Endothelial cell of umbilical vein (primary cell): ENCODE measurements at regions not wholly inside any gene's neighbourhood (a gene's known extent, or its start where the extent isn't known, plus 50 kb on each side); places are given as distances from the start of the nearest gene placed in this dataset.
A peak's percentile ranks its signal among the peaks of the same experiment; 100 is the strongest.

ENCODE experiments used
- BruUV-seq: library from RNA; stranded (reverse); fragments of 400-500 nt; replicated peaks from 2 replicates; lab custom pipeline; 2021; lab: Mats Ljungman, UMichigan
- CTCF ChIA-PET: fragments of 300-600, 350-600 bp; sonication (Branson Sonifier 250); formaldehyde crosslinking; loops from one replicate; lab custom pipeline; 2021; ENCODE audit warnings: antibody characterized with exemption, inconsistent platforms; lab: Charles Lee
- POLR2A ChIA-PET: fragments of 300-600, 350-600 bp; sonication (Branson Sonifier 250); formaldehyde crosslinking; loops from one replicate; lab custom pipeline; 2021; ENCODE audit warnings: antibody characterized with exemption, inconsistent platforms; lab: Charles Lee
- DNase-seq: peaks from one replicate; pipeline ENCODE4 v3.0.0-alpha.2; 2011; ENCODE audit warnings: low read depth, low spot score
- FAIRE-seq: peaks from 2 replicates; lab custom pipeline; 2011; peaks lifted over from hg19 to GRCh38; lab: Jason Lieb, UNC
- H2AFZ ChIP-seq: 2 replicates; pipeline ENCODE4 v1.6.0; 2012; ENCODE audit warnings: low read depth, low read length, control low read depth, inconsistent platforms
- H3K27ac ChIP-seq: 2 replicates; pipeline ENCODE4 v1.5.1; 2011; ENCODE audit warnings: low read depth, mild to moderate bottlenecking, control low read depth, low read length, moderate library complexity; ENCODE audit not compliant: insufficient read depth
- H3K27me3 ChIP-seq, 2 experiments: 2 replicates each; pipeline versions ENCODE4 v1.6.0 to v1.6.1; 2011; ENCODE audit warnings: low read length in 2 of 2, mixed read lengths in 1 of 2; ENCODE audit not compliant: control insufficient read depth in 2 of 2, insufficient read depth in 2 of 2
- H3K36me3 ChIP-seq, 2 experiments: 2 replicates in 1 of 2; 3 replicates in 1 of 2; pipeline ENCODE4 v1.5.1; 2011; ENCODE audit warnings: low read length in 2 of 2, mild to moderate bottlenecking in 1 of 2, moderate library complexity in 1 of 2; ENCODE audit not compliant: control insufficient read depth in 2 of 2, insufficient read depth in 2 of 2; ENCODE audit errors: extremely low read depth in 1 of 2
- H3K4me1 ChIP-seq: 3 replicates; pipeline ENCODE4 v1.5.1; 2011; ENCODE audit warnings: mild to moderate bottlenecking, low read length; ENCODE audit not compliant: control insufficient read depth, insufficient read depth; ENCODE audit errors: extremely low read depth
- H3K4me2 ChIP-seq: 2 replicates; pipeline ENCODE4 v1.6.1; 2011; ENCODE audit warnings: low read length, control low read depth, mixed read lengths; ENCODE audit not compliant: insufficient read depth
- H3K4me3 ChIP-seq, 3 experiments: fragments of 200-600 bp in 1 of 3; sonication (generic), shearing (Covaris generic) in 1 of 3; replicated peaks in 1 of 3; 2 replicates each; pipeline ENCODE4 v1.5.1; 2011 to 2016; ENCODE audit warnings: control low read depth in 3 of 3, low read length in 3 of 3, mild to moderate bottlenecking in 2 of 3, inconsistent platforms in 1 of 3, low read depth in 1 of 3, moderate library complexity in 1 of 3; ENCODE audit not compliant: insufficient read depth in 1 of 3
- H3K79me2 ChIP-seq: 2 replicates; pipeline ENCODE4 v1.6.0; 2012; ENCODE audit warnings: low read length, inconsistent platforms; ENCODE audit not compliant: control insufficient read depth, insufficient read depth
- H3K9ac ChIP-seq: replicated peaks from 2 replicates; pipeline ENCODE3; 2011; ENCODE audit warnings: low read length, control low read depth; ENCODE audit not compliant: insufficient read depth; ENCODE audit errors: extremely low read depth
- H3K9me1 ChIP-seq: replicated peaks from 3 replicates; pipeline ENCODE4 v1.6.0; 2011; ENCODE audit warnings: mild to moderate bottlenecking, low read length; ENCODE audit not compliant: control insufficient read depth, insufficient read depth; ENCODE audit errors: extremely low read depth
- H3K9me3 ChIP-seq: replicated peaks from 2 replicates; pipeline ENCODE4 v1.5.1; 2012; ENCODE audit warnings: low read length, inconsistent platforms; ENCODE audit not compliant: control insufficient read depth, insufficient read depth
- H4K20me1 ChIP-seq: replicated peaks from 2 replicates; pipeline ENCODE3; 2011; ENCODE audit warnings: mild to moderate bottlenecking, low read length; ENCODE audit not compliant: control insufficient read depth, insufficient read depth; ENCODE audit errors: extremely low read depth
- CTCF ChIP-seq, 2 donors: IDR thresholded peaks; 1 replicate in 1 of 2; 2 replicates in 1 of 2; pipeline ENCODE4 v1.5.1; 2011; ENCODE audit warnings: low read length in 2 of 2, mild to moderate bottlenecking in 2 of 2, moderate library complexity in 2 of 2, control low read depth in 1 of 2, inconsistent platforms in 1 of 2, low read depth in 1 of 2; ENCODE audit not compliant: insufficient read depth in 1 of 2; ENCODE audit errors: extremely low read depth in 1 of 2
- EZH2 ChIP-seq: IDR thresholded peaks from 2 replicates; pipeline ENCODE4 v1.6.1; 2012; ENCODE audit warnings: borderline replicate concordance, low read depth, mild to moderate bottlenecking, moderate library complexity, low read length, inconsistent platforms; ENCODE audit not compliant: severe bottlenecking
- FOS ChIP-seq: IDR thresholded peaks from 2 replicates; pipeline ENCODE4 v1.6.1; 2011; ENCODE audit warnings: mild to moderate bottlenecking, low read length, moderate library complexity, borderline replicate concordance; ENCODE audit not compliant: insufficient read depth
- GATA2 ChIP-seq: IDR thresholded peaks from 2 replicates; pipeline ENCODE4 v1.7.0; 2011; ENCODE audit warnings: low read depth, mild to moderate bottlenecking, moderate library complexity, mixed read lengths, low read length; ENCODE audit not compliant: insufficient read length, insufficient read depth
- JUN ChIP-seq: IDR thresholded peaks from 2 replicates; pipeline ENCODE4 v1.6.1; 2011; ENCODE audit warnings: borderline replicate concordance, low read depth; ENCODE audit not compliant: insufficient read length, insufficient read depth
- MAX ChIP-seq: IDR thresholded peaks from 2 replicates; pipeline ENCODE4 v1.6.1; 2011; ENCODE audit not compliant: insufficient read depth, insufficient read length
- MYC ChIP-seq: IDR thresholded peaks from one replicate; pipeline ENCODE4 v1.6.1; 2011; ENCODE audit warnings: mild to moderate bottlenecking, low read depth, low read length
- POLR2A ChIP-seq: IDR thresholded peaks from 2 replicates; pipeline ENCODE4 v1.6.1; 2012; ENCODE audit warnings: low read depth, mild to moderate bottlenecking, control low read depth, low read length
- POLR2AphosphoS5 ChIP-seq: IDR thresholded peaks from 2 replicates; pipeline ENCODE4 v1.6.1; 2012; ENCODE audit warnings: low read depth, mild to moderate bottlenecking, control low read depth, low read length, moderate library complexity; ENCODE audit not compliant: insufficient read depth
- dilution Hi-C: fragments of 300-500 bp; cut with MboI; formaldehyde crosslinking; loops from one replicate; pipeline ENCODE4 v1.15.0; 2019; ENCODE audit warnings: low sequenced_read_pairs; ENCODE audit not compliant: extremely low pct_ligation_motif_present
- intact Hi-C: fragments of 100-400 bp; cut with micrococcal nuclease; formaldehyde crosslinking; loops from one replicate; pipeline ENCODE4 v1.10.0; 2022

GRCh38 chr4:129377131-129377845 is 281.3 kb downstream of the C4orf33 start:
- Histone ChIP-seq H2AFZ (no peak overlapping the region), H3K27me3 (no peaks in the 10 kb centered on the region), H3K9me1 (no peaks in the 10 kb centered on the region), H3K4me3 (no peak overlapping the region), H3K36me3 (no peaks in the 10 kb centered on the region), H3K9ac (no peak overlapping the region), H4K20me1 (no peaks in the 10 kb centered on the region), H3K79me2 (no peaks in the 10 kb centered on the region), H3K4me1 (peaks cover 13% of the 10 kb centered on the region), H3K9me3 (no peaks in the 10 kb centered on the region), H3K27ac (no peak overlapping the region), H3K4me2 (peak overlapping the region; percentile 23)
- CTCF ChIA-PET: interaction anchor here (1.2 to 2.7 kb wide), 4 partner anchors 12 to 264 kb away, joined by 3 to 14 read pairs (median 7); no protein-coding TSS in a partner anchor
- BruUV-seq: no TSS peak
- intact Hi-C loops (loop anchor here (2.0 kb wide), 1 partner anchor 138 kb away; no protein-coding TSS in a partner anchor), dilution Hi-C loops (no loop called here)
- peak; percentile 69 for DNase-seq
- peak; percentile 79 for FAIRE-seq
- TF ChIP-seq CTCF (IDR thresholded peaks at IDR 0.05; ENCODE audit: extremely low read depth in 1 of 2, insufficient read depth in 1 of 2, low read depth in 1 of 2, low read length in 2 of 2): no peak
- TF ChIP-seq FOS: peak; percentile 44
- POLR2A ChIA-PET: no interaction called here

- ChIA-PET POLR2A (no interaction called here), CTCF (no interaction called here)
- dilution Hi-C loops (no loop called here), intact Hi-C loops (no loop called here)
- no peaks in the 10 kb centered on the region for H4K20me1 ChIP-seq
- DNase-seq: no peak
- H3K4me2 ChIP-seq: no peak overlapping the region
- no peak for FAIRE-seq
- H3K4me1 ChIP-seq: peaks cover 13% of the 10 kb centered on the region
- no peaks in the 10 kb centered on the region for H3K9me3 ChIP-seq
- H3K9ac ChIP-seq: no peak overlapping the region
- no peaks in the 10 kb centered on the region for H3K27me3 ChIP-seq
- no peaks in the 10 kb centered on the region for H3K36me3 ChIP-seq
- H3K4me3 ChIP-seq: no peak overlapping the region
- no peaks in the 10 kb centered on the region for H3K9me1 ChIP-seq
- H3K27ac ChIP-seq: no peak overlapping the region
- no peak overlapping the region for H2AFZ ChIP-seq
- BruUV-seq: no TSS peak
- no peaks in the 10 kb centered on the region for H3K79me2 ChIP-seq
- TF ChIP-seq CTCF (IDR thresholded peaks at IDR 0.05; ENCODE audit: extremely low read depth in 1 of 2, insufficient read depth in 1 of 2, low read depth in 1 of 2, low read length in 2 of 2) (no peak), FOS (no peak), MAX (no peak), POLR2A (no peak), EZH2 (no peak), MYC (no peak), JUN (no peak), POLR2AphosphoS5 (no peak), GATA2 (no peak)
These were observed 282.4 kb downstream of the C4orf33 start for GRCh38 chr4:129378364-129378763.
